HG02981 (cell line): ENCODE measurements at regions not wholly inside any gene's neighbourhood (a gene's known extent, or its start where the extent isn't known, plus 50 kb on each side); places are given as distances from the start of the nearest gene placed in this dataset.

Experiments
- ATAC-seq: cut with Tn5 transposase; IDR thresholded peaks from one replicate; pipeline ENCODE4 v1.9.1; 2021; ENCODE audit warnings: mild to moderate bottlenecking, moderate library complexity; ENCODE audit not compliant: unreplicated experiment

- ATAC-seq: no peak
Observed at GRCh38 chr3:187950671-187951070, 203.3 kb upstream of the LPP start.

- no peak for ATAC-seq
Observed at GRCh38 chr3:187951452-187952190, 202.3 kb upstream of the LPP start.

- no peak for ATAC-seq
Observed at GRCh38 chr3:187952849-187953248, 201.1 kb upstream of the LPP start.

- no peak for ATAC-seq
Observed at GRCh38 chr3:187954516-187954872, 199.5 kb upstream of the LPP start.

- no peak for ATAC-seq
Observed at GRCh38 chr3:187954873-187955586, 198.9 kb upstream of the LPP start.

- no peak for ATAC-seq
Observed at GRCh38 chr3:187955587-187955952, 198.4 kb upstream of the LPP start.

GRCh38 chr3:187957165-187957581, 196.8 kb upstream of the LPP start:
- ATAC-seq: no peak

GRCh38 chr3:187957582-187957981, 196.4 kb upstream of the LPP start:
- no peak for ATAC-seq

- no peak for ATAC-seq
Observed at GRCh38 chr3:187958432-187959003, 195.4 kb upstream of the LPP start.

- no peak for ATAC-seq
Observed at GRCh38 chr3:187960820-187961219, 193.1 kb upstream of the LPP start.

GRCh38 chr3:187961366-187961765, 192.6 kb upstream of the LPP start:
- no peak for ATAC-seq

GRCh38 chr3:187963003-187963676, 190.8 kb upstream of the LPP start:
- no peak for ATAC-seq

GRCh38 chr3:187963677-187964385, 190.1 kb upstream of the LPP start:
- ATAC-seq: no peak

GRCh38 chr3:187964760-187965159, 189.2 kb upstream of the LPP start:
- no peak for ATAC-seq

GRCh38 chr3:187966096-187966495, 187.9 kb upstream of the LPP start:
- no peak for ATAC-seq

- no peak for ATAC-seq
Observed at GRCh38 chr3:187966636-187967406, 187.1 kb upstream of the LPP start.

GRCh38 chr3:187967993-187968392, 186.0 kb upstream of the LPP start:
- no peak for ATAC-seq

GRCh38 chr3:187968883-187969580, 184.9 kb upstream of the LPP start:
- ATAC-seq: no peak

- no peak for ATAC-seq
Observed at GRCh38 chr3:187969581-187969950, 184.4 kb upstream of the LPP start.

- ATAC-seq: no peak
Observed at GRCh38 chr3:187970106-187970505, 183.9 kb upstream of the LPP start.
